HepG2 (cell line): ENCODE measurements at regions not wholly inside any gene's neighbourhood (a gene's known extent, or its start where the extent isn't known, plus 50 kb on each side); places are given as distances from the start of the nearest gene placed in this dataset.

ENCODE experiments used
- ATAC-seq: fragments of 200-7000 bp; cut with Tn5 transposase; 3 replicates; pipeline ENCODE4 v1.9.1; 2020; ENCODE audit warnings: mild to moderate bottlenecking, moderate library complexity
- BruUV-seq: library from RNA; stranded (reverse); fragments of 400-500 nt; replicated peaks from 2 replicates; lab custom pipeline; 2021; lab: Mats Ljungman, UMichigan
- CTCF ChIA-PET: fragments of 300-600 bp; formaldehyde crosslinking; extraction: SDS; loops from one replicate; lab custom pipeline; 2021; ENCODE audit warnings: low total read pairs, inconsistent platforms, low intra/inter-chr PET ratio; lab: Yijun Ruan, JAX
- POLR2A ChIA-PET: fragments of 350-600 bp; sonication (Branson Sonifier 250); formaldehyde crosslinking; loops from one replicate; lab custom pipeline; 2020; ENCODE audit warnings: antibody characterized with exemption, inconsistent platforms; lab: Yijun Ruan, JAX
- DNase-seq: peaks from one replicate; pipeline ENCODE4 v3.0.0-alpha.2; 2015; ENCODE audit warnings: low spot score
- FAIRE-seq: peaks from 3 replicates; lab custom pipeline; 2011; peaks lifted over from hg19 to GRCh38; lab: Jason Lieb, UNC
- H2AFZ ChIP-seq: one replicate; pipeline ENCODE4 v1.6.1; 2011; ENCODE audit warnings: low read length, inconsistent platforms
- H3K27ac ChIP-seq: fragments of 300-600 bp; 3 replicates; pipeline ENCODE4 v1.8.0; 2011; ENCODE audit warnings: mixed run types, mild to moderate bottlenecking, mixed read lengths, low read length, inconsistent platforms; ENCODE audit not compliant: insufficient read depth; ENCODE audit errors: extremely low read length
- H3K27me3 ChIP-seq, 2 experiments: fragments of 200-600 bp in 1 of 2; 2 replicates in 1 of 2; 3 replicates in 1 of 2; pipeline versions ENCODE4 v1.6.0 to v1.8.0; 2011; ENCODE audit warnings: low read length in 2 of 2, mild to moderate bottlenecking in 2 of 2, moderate library complexity in 2 of 2, inconsistent platforms in 1 of 2; ENCODE audit not compliant: insufficient read depth in 2 of 2, control insufficient read depth in 1 of 2
- H3K36me3 ChIP-seq, 2 experiments: fragments of 200-600 bp in 1 of 2; replicated peaks in 1 of 2; 2 replicates in 1 of 2; 3 replicates in 1 of 2; pipeline versions ENCODE4 v1.5.1 to v1.8.0; 2011; ENCODE audit warnings: low read length in 2 of 2, inconsistent platforms in 1 of 2; ENCODE audit not compliant: insufficient read depth in 2 of 2, control insufficient read depth in 1 of 2
- H3K4me1 ChIP-seq: 2 replicates; pipeline ENCODE4 v1.5.1; 2012; ENCODE audit warnings: low read length, inconsistent platforms; ENCODE audit not compliant: insufficient read depth
- H3K4me2 ChIP-seq: 2 replicates; pipeline ENCODE4 v1.6.0; 2011; ENCODE audit warnings: low read depth, low read length, inconsistent platforms
- H3K4me3 ChIP-seq, 3 experiments: fragments of 200-600 bp in 1 of 3; sonication (generic), shearing (Covaris generic) in 1 of 3; replicated peaks in 1 of 3; 2 replicates each; pipeline ENCODE4 v1.5.1; 2011 to 2016; ENCODE audit warnings: low read length in 3 of 3, inconsistent platforms in 2 of 3, low read depth in 2 of 3, mild to moderate bottlenecking in 2 of 3, control low read depth in 1 of 3, mixed read lengths in 1 of 3; ENCODE audit not compliant: insufficient read depth in 1 of 3
- H3K79me2 ChIP-seq: one replicate; pipeline ENCODE4 v1.6.1; 2011; ENCODE audit warnings: low read length, inconsistent platforms; ENCODE audit not compliant: insufficient read depth
- H3K9ac ChIP-seq: 2 replicates; pipeline ENCODE4 v1.6.0; 2011; ENCODE audit warnings: mild to moderate bottlenecking, low read depth, low read length, inconsistent platforms; ENCODE audit not compliant: insufficient read depth
- H3K9me3 ChIP-seq: 2 replicates; pipeline ENCODE4 v1.5.1; 2012; ENCODE audit warnings: mild to moderate bottlenecking, low read length
- H4K20me1 ChIP-seq: 2 replicates; pipeline ENCODE4 v1.6.0; 2011; ENCODE audit warnings: inconsistent platforms, mild to moderate bottlenecking, low read length, moderate library complexity; ENCODE audit not compliant: insufficient read depth
- DMTF1 ChIP-seq: sonication (generic); formaldehyde crosslinking; IDR thresholded peaks from 2 replicates; pipeline ENCODE4 v1.4.0; 2020; ENCODE audit warnings: mild to moderate bottlenecking, missing genetic modification reagents
- GABPB1 ChIP-seq: IDR thresholded peaks from 2 replicates; pipeline ENCODE4 v1.6.1; 2016; ENCODE audit warnings: mild to moderate bottlenecking, missing genetic modification reagents, moderate library complexity, missing compliant biosample characterization
- IKZF1 ChIP-seq: fragments of 450-650 bp; IDR thresholded peaks from 2 replicates; pipeline ENCODE4 v1.7.1; 2016
- RARG ChIP-seq: sonication (generic); formaldehyde crosslinking; IDR thresholded peaks from 2 replicates; pipeline ENCODE4 v1.4.0; 2020; ENCODE audit warnings: low read depth, mild to moderate bottlenecking, missing genetic modification reagents
- SOX13 ChIP-seq, 3 experiments: fragments of 450-650 bp in 1 of 3; sonication (generic) in 1 of 3; formaldehyde crosslinking in 1 of 3; IDR thresholded peaks in 2 of 3; conservative IDR thresholded peaks in 1 of 3; 2 replicates each; pipeline versions ENCODE4 v1.5.0 to v1.6.1; 2016 to 2020; ENCODE audit warnings: antibody characterized with exemption in 1 of 3, mild to moderate bottlenecking in 1 of 3, missing compliant biosample characterization in 1 of 3, missing genetic modification reagents in 1 of 3, moderate library complexity in 1 of 3
- SRSF9 ChIP-seq: fragments of 200-400 bp; formaldehyde crosslinking; IDR thresholded peaks from 2 replicates; pipeline ENCODE4 v1.6.1; 2018; ENCODE audit warnings: borderline replicate concordance, mild to moderate bottlenecking, low read depth, low read length; ENCODE audit not compliant: insufficient read depth, poor library complexity, severe bottlenecking
- ZNF207 ChIP-seq: fragments of 450-650 bp; IDR thresholded peaks from 2 replicates; pipeline ENCODE4 v1.6.1; 2016; ENCODE audit warnings: antibody characterized with exemption, borderline replicate concordance
- ZNF235 ChIP-seq: sonication (generic); formaldehyde crosslinking; IDR thresholded peaks from 2 replicates; pipeline ENCODE4 v1.8.1; 2023; ENCODE audit warnings: mild to moderate bottlenecking, missing genetic modification reagents, borderline replicate concordance
- ZNF251 ChIP-seq: sonication (generic); formaldehyde crosslinking; IDR thresholded peaks from 2 replicates; pipeline ENCODE4 v1.9.0; 2021; ENCODE audit warnings: mild to moderate bottlenecking, missing genetic modification reagents
- ZNF703 ChIP-seq: sonication (generic); formaldehyde crosslinking; IDR thresholded peaks from 2 replicates; pipeline ENCODE4 v1.5.1; 2020; ENCODE audit warnings: missing genetic modification reagents, mild to moderate bottlenecking, moderate library complexity, borderline replicate concordance
- ZNF761 ChIP-seq: sonication (generic); formaldehyde crosslinking; conservative IDR thresholded peaks from 2 replicates; pipeline ENCODE4 v1.4.0; 2020; ENCODE audit warnings: mild to moderate bottlenecking, missing genetic modification reagents
- ZNF83 ChIP-seq: sonication (generic); formaldehyde crosslinking; IDR thresholded peaks from 2 replicates; pipeline ENCODE4 v1.4.0; 2020; ENCODE audit warnings: missing genetic modification reagents, mild to moderate bottlenecking, borderline replicate concordance
- ZSCAN12 ChIP-seq: sonication (generic); formaldehyde crosslinking; IDR thresholded peaks from 2 replicates; pipeline ENCODE4 v1.9.0; 2021; ENCODE audit warnings: mild to moderate bottlenecking, missing genetic modification reagents
- WGBS: methylation state at CpG from one replicate; pipeline ENCODE4 v1.1.6; 2017; ENCODE audit warnings: low lambda C conversion rate; 5-methylcytosine and 5-hydroxymethylcytosine counted together
- in situ Hi-C: cut with HindIII; loops from 2 replicates; pipeline ENCODE4 v1.10.0; 2017; ENCODE audit warnings: low pct_unique_long_range_greater_than_20kb; ENCODE audit not compliant: extremely low pct_ligation_motif_present
- intact Hi-C: fragments of 100-400 bp; cut with micrococcal nuclease; formaldehyde crosslinking; loops from one replicate; pipeline ENCODE4 v1.10.0; 2022; ENCODE audit not compliant: unreplicated experiment

DNA sequence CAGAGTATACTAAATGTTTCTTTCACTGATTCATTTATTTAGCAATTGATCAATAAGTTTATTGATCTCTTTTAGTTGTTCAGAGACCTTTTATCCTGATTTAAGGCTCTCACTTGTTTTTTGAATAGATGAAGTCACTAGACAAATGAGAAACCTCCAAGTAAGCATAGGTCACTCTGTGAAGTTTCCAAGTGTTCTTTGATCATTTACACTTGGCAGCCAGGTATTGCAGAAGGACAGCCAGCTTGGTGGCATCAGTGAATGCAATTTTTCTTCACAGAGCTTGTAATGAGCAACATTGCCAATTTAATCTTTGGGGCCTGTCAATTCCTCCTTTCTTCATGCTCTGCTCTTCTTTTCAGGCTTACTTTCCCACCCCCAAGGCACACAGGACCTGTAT is 413.0 kb downstream of the OMA1 start:
- FAIRE-seq (no peak), ATAC-seq (no peak), DNase-seq (no peak)
- Histone ChIP-seq H2AFZ (no peak overlapping the region), H3K79me2 (no peaks in the 10 kb centered on the region), H4K20me1 (no peaks in the 10 kb centered on the region), H3K4me1 (no peaks in the 10 kb centered on the region), H3K36me3 (no peaks in the 10 kb centered on the region), H3K9ac (no peak overlapping the region), H3K4me3 (no peak overlapping the region), H3K4me2 (no peak overlapping the region), H3K27ac (no peak overlapping the region), H3K27me3 (no peaks in the 10 kb centered on the region), H3K9me3 (0 out of 2 replicates have a peak, but pooled peaks cover 9% of the 10 kb centered on the region)
- in situ Hi-C loops = no loop called here
- CTCF ChIA-PET = no interaction called here
- TF ChIP-seq ZSCAN12 (CRISPR knock-in tag) = no peak
- no peak for TF ChIP-seq ZNF761 (CRISPR knock-in tag)
- TF ChIP-seq SRSF9 = no peak
- no peak for TF ChIP-seq RARG (CRISPR knock-in tag)
- no peak for TF ChIP-seq ZNF703 (CRISPR knock-in tag)
- no peak for TF ChIP-seq ZNF207
- no peak for TF ChIP-seq IKZF1
- POLR2A ChIA-PET = no interaction called here
- BruUV-seq = no TSS peak
- intact Hi-C loops = no loop called here

GRCh38 chr1:58123051-58123450 is 423.5 kb downstream of the OMA1 start:
- H3K9ac ChIP-seq = no peak overlapping the region
- ATAC-seq = no peak
- H3K4me1 ChIP-seq = no peaks in the 10 kb centered on the region
- no peak overlapping the region for H3K4me3 ChIP-seq
- no peaks in the 10 kb centered on the region for H3K27me3 ChIP-seq
- CTCF ChIA-PET = no interaction called here
- no TSS peak for BruUV-seq
- intact Hi-C loops = no loop called here
- no peak for FAIRE-seq
- no peaks in the 10 kb centered on the region for H3K79me2 ChIP-seq
- no peak overlapping the region for H3K27ac ChIP-seq
- no peak overlapping the region for H2AFZ ChIP-seq
- H3K9me3 ChIP-seq = no peaks in the 10 kb centered on the region
- POLR2A ChIA-PET = no interaction called here
- H3K36me3 ChIP-seq = no peaks in the 10 kb centered on the region
- DNase-seq = no peak
- TF ChIP-seq GABPB1 (no peak), ZNF83 (no peak), DMTF1 (no peak), SOX13 (IDR thresholded peaks at IDR 0.05) (no peak), SOX13 (CRISPR knock-in tag; conservative IDR thresholded peaks at IDR 0.05 in 1 of 2, IDR thresholded peaks at IDR 0.05 in 1 of 2) (no peak), ZNF235 (CRISPR knock-in tag) (no peak), ZNF251 (CRISPR knock-in tag) (no peak)
- no peak overlapping the region for H3K4me2 ChIP-seq
- in situ Hi-C loops = no loop called here
- H4K20me1 ChIP-seq = no peaks in the 10 kb centered on the region
- WGBS = 3% methylated on average over 2 of the region's 2 CpGs
